ENCODE measurements at regions not wholly inside any gene's neighbourhood (a gene's known extent, or its start where the extent isn't known, plus 50 kb on each side); places are given as distances from the start of the nearest gene placed in this dataset.

- TF ChIP-seq EP300 (IDR thresholded peaks at IDR 0.05; ENCODE audit: borderline replicate concordance), result no peak
- no peak for TF ChIP-seq TAF1 (IDR thresholded peaks at IDR 0.05; ENCODE audit: low read depth)
Observed at GRCh38 chr6:129771678-129772077, 61.7 kb upstream of the ARHGAP18 start.
